Subcutaneous abdominal adipose tissue (tissue), 5 donors: ENCODE measurements at regions not wholly inside any gene's neighbourhood (a gene's known extent, or its start where the extent isn't known, plus 50 kb on each side); places are given as distances from the start of the nearest gene placed in this dataset.

Experiments
- H3K27ac ChIP-seq: one replicate; pipeline ENCODE4 v1.7.0; 2013; ENCODE audit warnings: low read depth, mild to moderate bottlenecking, inconsistent platforms, low read length, moderate library complexity
- H3K27me3 ChIP-seq, 5 donors: one replicate each; pipeline ENCODE4 v1.7.0; 2013; ENCODE audit warnings: low read length in 5 of 5, inconsistent platforms in 1 of 5; ENCODE audit not compliant: control insufficient read depth in 5 of 5, insufficient read depth in 4 of 5
- H3K36me3 ChIP-seq, 5 donors: one replicate each; pipeline ENCODE4 v1.7.0; 2013; ENCODE audit warnings: low read length in 5 of 5; ENCODE audit not compliant: control insufficient read depth in 5 of 5, insufficient read depth in 5 of 5
- H3K4me1 ChIP-seq, 5 donors: one replicate each; pipeline ENCODE4 v1.7.0; 2013; ENCODE audit warnings: low read length in 5 of 5, mild to moderate bottlenecking in 3 of 5, moderate library complexity in 1 of 5; ENCODE audit not compliant: control insufficient read depth in 5 of 5, insufficient read depth in 5 of 5
- H3K4me3 ChIP-seq, 5 donors: one replicate each; pipeline ENCODE4 v1.7.0; 2013; ENCODE audit warnings: low read length in 5 of 5, low read depth in 1 of 5
- H3K9ac ChIP-seq, 5 donors: one replicate each; pipeline ENCODE4 v1.7.0; 2013; ENCODE audit warnings: low read length in 5 of 5, mild to moderate bottlenecking in 4 of 5, moderate library complexity in 3 of 5
- H3K9me3 ChIP-seq, 5 donors: one replicate each; pipeline ENCODE4 v1.7.0; 2013; ENCODE audit warnings: low read length in 5 of 5; ENCODE audit not compliant: control insufficient read depth in 5 of 5
- donor health status: healthy.
- donor health status: healthy.
- donor health status: healthy.
- donor health status: healthy.
- donor health status: healthy.

- Histone ChIP-seq H3K27ac (no peak overlapping the region), H3K36me3 (no peaks in the 10 kb centered on the region), H3K27me3 (peaks cover 0 to 3% (median 0%) of the 10 kb centered on the region in 5 donors), H3K9ac (no peak overlapping the region), H3K4me3 (peak overlapping the region in 3 of 5 donors; percentile 31 to 49 (median 36)), H3K9me3 (no peaks in the 10 kb centered on the region), H3K4me1 (peaks cover 0 to 10% (median 4%) of the 10 kb centered on the region in 5 donors)
Observed at GRCh38 chr10:3239066-3239919, 66.7 kb upstream of the PITRM1 start.

DNA sequence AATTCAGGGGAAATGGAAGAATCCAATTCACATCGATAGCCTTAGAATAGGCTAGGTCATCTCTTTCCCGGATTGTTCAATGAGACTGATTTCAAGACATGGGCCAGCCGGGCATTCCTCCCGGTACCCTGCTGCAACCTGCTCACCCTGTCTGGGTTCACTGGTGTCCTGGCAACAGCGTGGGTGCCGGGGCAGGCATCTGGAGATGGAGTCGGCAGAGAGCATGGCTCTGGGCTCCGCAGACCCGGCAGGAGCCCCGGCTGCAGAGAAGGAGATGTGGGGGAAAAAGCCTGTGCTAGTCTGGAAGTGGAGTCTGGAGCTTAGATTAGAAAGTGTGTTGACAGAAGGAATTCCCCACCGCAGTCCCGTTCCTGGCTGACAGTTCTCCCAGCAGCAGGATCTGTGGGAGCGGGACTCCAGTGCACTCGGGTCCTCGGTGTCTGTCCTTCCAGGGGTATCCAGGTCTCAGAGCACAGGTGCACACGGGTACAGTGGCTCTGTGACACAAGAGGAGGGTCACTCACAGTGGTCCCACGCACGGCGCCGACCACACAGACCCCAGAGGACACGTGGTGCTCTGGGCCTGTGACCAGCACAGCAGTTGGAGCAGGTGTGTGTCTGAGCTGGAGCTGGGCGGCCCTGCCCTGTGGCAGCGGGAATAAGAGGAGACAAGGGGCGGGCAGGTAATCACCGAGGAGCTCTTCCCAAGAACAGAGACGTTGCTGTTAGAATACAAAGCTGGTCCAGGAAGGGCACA is 65.7 kb upstream of the PITRM1 start:
- Histone ChIP-seq H3K36me3 (no peaks in the 10 kb centered on the region), H3K27ac (no peak overlapping the region), H3K4me3 (no peak overlapping the region), H3K4me1 (peaks cover 0 to 10% (median 4%) of the 10 kb centered on the region in 5 donors), H3K9me3 (no peaks in the 10 kb centered on the region), H3K9ac (no peak overlapping the region), H3K27me3 (peaks cover 0 to 3% (median 0%) of the 10 kb centered on the region in 5 donors)

GRCh38 chr10:3237530-3237929 is 64.9 kb upstream of the PITRM1 start:
- Histone ChIP-seq H3K4me1 (peaks cover 0 to 10% (median 4%) of the 10 kb centered on the region in 5 donors), H3K27me3 (peaks cover 0 to 3% (median 0%) of the 10 kb centered on the region in 5 donors), H3K9ac (no peak overlapping the region), H3K27ac (no peak overlapping the region), H3K36me3 (no peaks in the 10 kb centered on the region), H3K9me3 (no peaks in the 10 kb centered on the region), H3K4me3 (no peak overlapping the region)

DNA sequence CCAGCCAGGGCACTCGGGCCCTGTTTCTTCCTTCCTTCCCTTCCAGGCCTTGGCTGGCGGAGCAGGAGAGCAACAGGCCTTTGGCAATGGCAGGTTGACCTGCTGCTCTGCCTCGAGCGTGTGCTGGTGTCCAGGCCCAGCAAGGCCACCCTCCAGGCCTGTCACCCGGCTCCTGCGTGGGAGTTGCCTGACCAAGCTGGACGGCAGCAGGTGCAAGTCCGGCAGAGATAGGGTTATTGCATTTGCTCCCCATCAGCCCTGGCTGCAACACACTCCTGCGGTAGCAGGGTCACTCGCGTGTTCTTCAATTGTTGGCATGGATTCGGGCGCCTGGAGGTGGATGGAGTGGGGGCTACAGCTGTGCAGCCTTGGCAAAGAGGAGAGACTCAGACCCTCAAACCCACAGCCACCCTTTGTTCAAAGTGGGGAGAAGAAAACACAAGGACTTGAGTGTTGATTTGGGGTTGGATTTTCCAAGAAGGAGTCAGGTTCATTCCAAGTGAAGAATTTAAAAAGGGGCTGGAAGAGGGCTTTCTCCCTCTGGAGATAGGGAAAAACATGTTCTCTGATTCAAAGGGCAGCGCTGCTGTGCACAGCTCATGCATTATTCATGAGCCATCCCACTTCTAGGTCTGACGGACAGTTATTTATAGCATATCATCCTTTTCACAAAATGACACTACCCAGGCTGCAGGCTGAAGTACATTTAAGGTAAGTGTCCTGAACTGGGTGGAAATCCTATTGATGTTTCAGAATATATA is 64.2 kb upstream of the PITRM1 start:
- no peak overlapping the region for H3K27ac ChIP-seq
- no peaks in the 10 kb centered on the region for H3K36me3 ChIP-seq
- H3K9me3 ChIP-seq, result no peaks in the 10 kb centered on the region
- H3K27me3 ChIP-seq, result peaks cover 0 to 3% (median 0%) of the 10 kb centered on the region in 5 donors
- H3K4me3 ChIP-seq, result no peak overlapping the region
- peaks cover 0 to 10% (median 4%) of the 10 kb centered on the region in 5 donors for H3K4me1 ChIP-seq
- H3K9ac ChIP-seq, result no peak overlapping the region

- Histone ChIP-seq H3K9me3 (no peaks in the 10 kb centered on the region), H3K4me3 (no peak overlapping the region), H3K4me1 (peaks cover 0 to 10% (median 4%) of the 10 kb centered on the region in 5 donors), H3K9ac (no peak overlapping the region), H3K27ac (no peak overlapping the region), H3K36me3 (no peaks in the 10 kb centered on the region), H3K27me3 (peaks cover 0 to 3% (median 0%) of the 10 kb centered on the region in 5 donors)
Observed at GRCh38 chr10:3235996-3236510, 63.5 kb upstream of the PITRM1 start.

DNA sequence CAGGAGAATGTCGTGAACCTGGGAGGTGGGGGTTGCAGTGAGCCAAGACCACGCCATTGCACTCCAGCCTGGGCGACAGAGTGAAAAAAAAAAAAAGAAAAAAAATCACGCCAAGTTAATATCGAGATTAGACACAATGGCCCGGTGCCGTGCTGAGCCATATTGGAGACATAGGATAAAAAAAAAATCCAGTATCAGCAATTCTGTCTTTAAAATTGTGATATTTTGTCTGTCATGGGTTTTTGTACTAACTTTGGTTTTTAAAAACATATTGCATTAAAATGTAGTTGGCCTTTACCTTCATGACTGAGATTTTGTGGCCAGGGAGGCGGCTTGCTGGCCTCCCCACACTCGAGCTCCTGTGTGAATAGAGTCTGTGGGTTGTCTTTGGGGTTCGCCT is 62.8 kb upstream of the PITRM1 start:
- Histone ChIP-seq H3K9me3 (no peaks in the 10 kb centered on the region), H3K36me3 (no peaks in the 10 kb centered on the region), H3K27ac (no peak overlapping the region), H3K4me3 (no peak overlapping the region), H3K27me3 (peaks cover 0 to 3% (median 0%) of the 10 kb centered on the region in 5 donors), H3K4me1 (peaks cover 0 to 10% (median 4%) of the 10 kb centered on the region in 5 donors), H3K9ac (no peak overlapping the region)

GRCh38 chr10:3233486-3233990 is 61.0 kb upstream of the PITRM1 start:
- no peak overlapping the region for H3K9ac ChIP-seq
- H3K27ac ChIP-seq, result no peak overlapping the region
- H3K4me1 ChIP-seq, result no peaks in the 10 kb centered on the region
- H3K27me3 ChIP-seq, result peaks cover 0 to 5% (median 0%) of the 10 kb centered on the region in 5 donors
- H3K9me3 ChIP-seq, result no peaks in the 10 kb centered on the region
- H3K4me3 ChIP-seq, result no peak overlapping the region
- H3K36me3 ChIP-seq, result no peaks in the 10 kb centered on the region

DNA sequence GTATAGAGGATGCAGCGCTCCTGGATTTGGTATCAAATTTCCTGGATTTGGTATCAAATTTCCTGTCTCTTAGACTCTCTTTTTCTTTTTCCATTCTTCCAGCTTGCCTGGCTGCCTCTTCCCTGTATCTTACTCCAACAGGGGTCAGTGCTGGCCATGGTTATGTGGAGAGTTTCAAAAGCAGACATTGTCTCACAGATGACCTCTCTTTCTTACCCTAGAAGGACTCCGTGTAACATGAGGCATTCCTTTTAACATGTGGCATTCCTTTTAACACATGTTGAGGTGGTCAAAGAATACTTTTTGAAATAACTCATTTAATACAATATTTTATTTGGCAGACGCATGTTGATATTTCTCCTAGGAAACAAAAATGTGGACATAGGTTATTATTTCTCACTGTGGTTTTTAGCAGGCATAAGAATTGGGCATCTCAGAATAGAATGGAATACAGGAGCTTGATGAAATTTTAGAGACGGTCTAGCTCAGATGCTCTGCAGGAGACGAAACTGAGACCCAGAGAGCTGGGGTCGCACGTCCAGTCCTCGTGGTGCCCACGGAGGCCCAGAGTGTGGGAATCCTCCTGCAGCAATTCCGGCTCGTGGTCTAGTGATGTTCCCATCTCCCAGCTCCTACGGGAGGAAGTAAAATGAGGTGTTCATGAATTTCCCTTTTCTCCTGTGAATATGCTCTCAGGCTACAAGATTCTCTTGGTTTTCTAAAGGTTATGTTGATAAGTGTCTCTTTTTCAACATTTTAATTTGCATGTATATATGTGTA is 59.6 kb upstream of the PITRM1 start:
- Histone ChIP-seq H3K27me3 (peaks cover 0 to 5% (median 0%) of the 10 kb centered on the region in 5 donors), H3K4me1 (peaks cover 0 to 9% (median 7%) of the 10 kb centered on the region in 5 donors), H3K9me3 (no peaks in the 10 kb centered on the region), H3K27ac (no peak overlapping the region), H3K9ac (no peak overlapping the region), H3K36me3 (no peaks in the 10 kb centered on the region), H3K4me3 (no peak overlapping the region)

DNA sequence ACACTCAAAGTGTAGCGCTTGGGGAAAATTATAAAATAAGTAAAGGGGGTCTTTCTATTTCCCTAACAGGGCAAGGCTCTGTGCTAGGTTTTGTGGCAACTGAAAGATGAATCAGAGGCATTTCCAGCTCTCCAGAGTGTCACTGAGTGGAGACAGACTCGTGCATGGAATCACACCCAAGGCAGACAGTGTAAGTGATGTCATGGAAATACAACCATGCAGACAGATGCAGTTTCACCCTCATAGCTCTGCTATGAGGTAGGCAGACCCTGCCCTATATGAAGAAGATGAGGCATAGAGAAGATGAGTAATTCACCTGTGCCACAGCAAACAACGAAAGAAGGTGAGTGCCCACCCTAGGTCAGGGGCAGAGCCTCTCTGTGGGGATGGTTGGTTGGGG is 57.2 kb upstream of the PITRM1 start:
- no peak overlapping the region for H3K9ac ChIP-seq
- peaks cover 0 to 5% (median 0%) of the 10 kb centered on the region in 5 donors for H3K27me3 ChIP-seq
- peaks cover 0 to 9% (median 7%) of the 10 kb centered on the region in 5 donors for H3K4me1 ChIP-seq
- no peak overlapping the region for H3K27ac ChIP-seq
- H3K9me3 ChIP-seq, result no peaks in the 10 kb centered on the region
- H3K36me3 ChIP-seq, result no peaks in the 10 kb centered on the region
- no peak overlapping the region for H3K4me3 ChIP-seq
